ENCODE measurements at regions not wholly inside any gene's neighbourhood (a gene's known extent, or its start where the extent isn't known, plus 50 kb on each side); places are given as distances from the start of the nearest gene placed in this dataset.

DNA sequence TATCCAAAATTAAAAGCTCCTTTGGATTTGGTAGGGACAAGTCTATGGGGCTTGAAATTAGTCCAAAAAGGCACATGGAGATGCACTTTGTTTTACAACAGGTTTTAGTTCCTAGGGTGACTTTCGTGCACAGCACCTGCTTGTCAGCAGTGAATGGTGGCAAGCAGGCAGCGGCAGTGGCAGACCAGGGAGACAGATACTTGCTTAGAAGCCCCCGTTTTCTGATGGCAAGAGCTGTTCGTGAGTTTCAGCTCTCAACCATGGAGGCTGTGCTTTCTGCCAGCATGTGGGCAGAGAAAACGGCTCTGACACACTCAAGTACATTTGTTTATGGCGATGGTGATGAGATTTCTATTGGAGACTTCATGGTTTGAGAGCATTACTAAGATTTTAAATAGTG, 61.7 kb upstream of the SHH start:
- H3K27ac ChIP-seq (ENCODE audit: low read depth, low read length), result no peak overlapping the region
- no peak overlapping the region for H3K4me3 ChIP-seq (ENCODE audit: low read length)
- H3K9ac ChIP-seq (ENCODE audit: low read depth, low read length), result no peak overlapping the region
- 89% methylated on average over 6 of the region's 6 CpGs for WGBS
- no peaks in the 10 kb centered on the region for H3K27me3 ChIP-seq (ENCODE audit: insufficient read depth, low read length)
- H3K36me3 ChIP-seq (ENCODE audit: insufficient read depth, low read length), result no peaks in the 10 kb centered on the region
- H3K9me3 ChIP-seq (ENCODE audit: insufficient read depth, low read depth, low read length), result 0 out of 2 replicates have a peak, but pooled peaks cover 3% of the 10 kb centered on the region
- H3K4me1 ChIP-seq (ENCODE audit: insufficient read depth, low read length), result no peaks in the 10 kb centered on the region

DNA sequence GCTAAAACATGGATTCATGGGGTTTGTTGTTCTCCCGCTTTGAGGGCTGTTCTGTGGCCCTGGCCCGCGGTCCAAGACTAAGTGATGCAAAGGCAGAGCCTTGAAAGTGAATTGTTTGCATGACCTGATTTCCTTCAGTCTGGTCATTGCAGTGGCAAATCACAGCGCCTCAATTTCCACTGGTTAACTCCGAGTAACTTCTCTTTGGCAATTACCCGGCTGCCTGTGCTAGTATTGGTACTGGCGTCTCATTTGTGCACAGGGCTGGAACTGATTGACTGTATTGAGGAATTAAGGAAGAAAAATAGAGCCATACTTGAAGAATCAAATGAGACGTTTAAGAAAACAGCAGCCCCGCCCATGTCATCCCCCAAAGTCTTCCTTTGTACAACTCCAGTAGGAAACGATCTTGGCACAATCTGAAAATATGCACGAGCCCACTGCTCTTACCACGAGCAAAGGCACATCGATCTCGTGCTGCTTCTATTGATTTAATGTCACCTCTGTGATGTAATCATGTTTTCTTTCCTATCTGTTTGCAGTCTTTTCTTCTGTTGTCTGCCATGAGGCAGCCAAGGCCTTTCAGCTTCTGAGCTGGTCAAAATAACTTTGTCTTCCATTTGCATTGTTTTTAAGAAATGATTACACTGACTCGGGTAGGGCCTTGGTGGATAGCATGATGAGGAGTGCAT, 60.6 kb upstream of the SHH start:
- no peak overlapping the region for H3K9ac ChIP-seq (ENCODE audit: low read depth, low read length)
- no peaks in the 10 kb centered on the region for H3K4me1 ChIP-seq (ENCODE audit: insufficient read depth, low read length)
- H3K4me3 ChIP-seq (ENCODE audit: low read length), result no peak overlapping the region
- H3K27me3 ChIP-seq (ENCODE audit: insufficient read depth, low read length), result no peaks in the 10 kb centered on the region
- WGBS, result 86% methylated on average over 15 of the region's 15 CpGs
- H3K27ac ChIP-seq (ENCODE audit: low read depth, low read length), result no peak overlapping the region
- 0 out of 2 replicates have a peak, but pooled peaks cover 4% of the 10 kb centered on the region for H3K9me3 ChIP-seq (ENCODE audit: insufficient read depth, low read depth, low read length)
- no peaks in the 10 kb centered on the region for H3K36me3 ChIP-seq (ENCODE audit: insufficient read depth, low read length)

DNA sequence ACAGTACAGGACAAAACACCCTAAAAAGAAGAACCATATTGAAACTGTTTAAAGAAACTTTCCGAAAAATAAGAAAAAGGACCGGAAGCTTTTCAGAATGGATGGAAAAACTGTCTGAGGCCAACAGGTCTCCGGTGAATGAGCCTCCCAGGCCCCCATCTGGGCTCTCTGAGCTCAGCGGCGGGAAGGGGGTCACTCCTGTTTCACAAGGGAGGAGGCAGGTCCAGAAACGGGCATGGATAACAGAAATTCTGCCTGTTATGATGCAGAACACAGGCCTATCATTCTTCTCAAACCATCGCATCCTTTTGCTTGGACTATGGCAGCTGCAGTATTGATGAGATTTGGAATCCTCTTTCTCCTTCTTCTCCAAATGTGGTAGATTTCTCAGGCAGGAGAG, 58.9 kb upstream of the SHH start:
- WGBS, result 94% methylated on average over 7 of the region's 7 CpGs
- Histone ChIP-seq H3K36me3 (ENCODE audit: insufficient read depth, low read length) (no peaks in the 10 kb centered on the region), H3K9ac (ENCODE audit: low read depth, low read length) (no peak overlapping the region), H3K27ac (ENCODE audit: low read depth, low read length) (no peak overlapping the region), H3K27me3 (ENCODE audit: insufficient read depth, low read length) (no peaks in the 10 kb centered on the region), H3K9me3 (ENCODE audit: insufficient read depth, low read depth, low read length) (0 out of 2 replicates have a peak, but pooled peaks cover 4% of the 10 kb centered on the region), H3K4me1 (ENCODE audit: insufficient read depth, low read length) (no peaks in the 10 kb centered on the region), H3K4me3 (ENCODE audit: low read length) (no peak overlapping the region)

DNA sequence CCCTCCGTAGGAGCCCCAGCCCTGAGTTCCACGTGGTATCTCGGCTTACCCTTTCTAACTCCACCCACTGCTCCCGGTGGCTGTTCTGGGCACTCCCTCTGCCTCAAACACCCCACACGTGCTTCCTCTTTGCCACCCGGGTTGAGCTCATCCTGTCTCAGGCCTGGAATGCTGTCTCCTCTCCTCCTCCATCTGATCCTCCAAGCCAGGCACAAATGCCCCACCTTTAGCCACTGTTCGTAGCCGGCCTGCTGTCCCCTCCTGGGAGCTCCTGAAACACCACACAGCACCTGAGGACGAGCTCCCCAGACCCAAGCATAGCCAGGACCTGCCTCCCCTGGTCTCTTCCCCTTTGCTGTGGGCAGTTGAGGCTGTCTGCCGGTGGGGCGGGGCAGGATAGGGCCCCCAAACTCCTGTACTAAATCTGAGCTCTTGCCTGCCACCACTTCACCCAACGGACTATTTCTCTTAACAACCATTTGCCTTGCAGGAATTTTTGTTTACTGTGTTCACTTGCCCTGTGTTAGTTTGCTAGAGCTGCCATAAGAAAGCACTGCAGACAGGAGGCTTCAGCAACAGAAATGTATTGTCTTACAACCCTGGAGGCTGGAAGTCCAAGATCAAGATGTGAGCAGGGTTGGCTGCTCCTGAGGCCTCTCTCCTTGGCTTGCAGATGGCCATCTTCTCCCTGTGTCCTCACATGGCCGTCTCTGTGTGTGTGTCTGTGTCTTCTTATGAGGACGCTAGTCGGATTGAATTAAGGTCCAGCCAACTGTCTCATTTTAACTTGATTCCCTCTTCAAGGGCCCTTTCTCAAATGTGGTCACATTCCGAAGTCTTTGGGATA, 58.3 kb upstream of the SHH start:
- Histone ChIP-seq H3K36me3 (ENCODE audit: insufficient read depth, low read length) (no peaks in the 10 kb centered on the region), H3K27ac (ENCODE audit: low read depth, low read length) (no peak overlapping the region), H3K9me3 (ENCODE audit: insufficient read depth, low read depth, low read length) (0 out of 2 replicates have a peak, but pooled peaks cover 4% of the 10 kb centered on the region), H3K4me3 (ENCODE audit: low read length) (no peak overlapping the region), H3K9ac (ENCODE audit: low read depth, low read length) (no peak overlapping the region), H3K27me3 (ENCODE audit: insufficient read depth, low read length) (no peaks in the 10 kb centered on the region), H3K4me1 (ENCODE audit: insufficient read depth, low read length) (no peaks in the 10 kb centered on the region)
- 86% methylated on average over 15 of the region's 16 CpGs for WGBS

DNA sequence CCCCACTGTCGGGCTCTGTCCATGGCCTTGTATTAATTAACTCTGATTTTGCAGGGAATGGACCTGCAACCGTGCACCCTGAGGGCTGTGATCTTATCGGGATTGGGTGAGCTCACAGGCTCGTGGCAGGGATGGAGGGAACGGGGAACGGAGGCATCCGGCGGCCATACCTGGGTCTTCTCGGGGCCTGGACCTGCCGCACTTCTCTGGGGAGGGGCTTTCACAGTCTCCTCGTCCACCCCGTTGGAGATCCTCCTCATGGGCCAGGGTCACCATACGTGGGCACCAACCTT, 57.5 kb upstream of the SHH start:
- Histone ChIP-seq H3K9ac (ENCODE audit: low read depth, low read length) (no peak overlapping the region), H3K4me3 (ENCODE audit: low read length) (no peak overlapping the region), H3K4me1 (ENCODE audit: insufficient read depth, low read length) (no peaks in the 10 kb centered on the region), H3K27ac (ENCODE audit: low read depth, low read length) (no peak overlapping the region), H3K36me3 (ENCODE audit: insufficient read depth, low read length) (no peaks in the 10 kb centered on the region), H3K27me3 (ENCODE audit: insufficient read depth, low read length) (no peaks in the 10 kb centered on the region), H3K9me3 (ENCODE audit: insufficient read depth, low read depth, low read length) (0 out of 2 replicates have a peak, but pooled peaks cover 4% of the 10 kb centered on the region)
- 96% methylated on average over 13 of the region's 13 CpGs for WGBS

DNA sequence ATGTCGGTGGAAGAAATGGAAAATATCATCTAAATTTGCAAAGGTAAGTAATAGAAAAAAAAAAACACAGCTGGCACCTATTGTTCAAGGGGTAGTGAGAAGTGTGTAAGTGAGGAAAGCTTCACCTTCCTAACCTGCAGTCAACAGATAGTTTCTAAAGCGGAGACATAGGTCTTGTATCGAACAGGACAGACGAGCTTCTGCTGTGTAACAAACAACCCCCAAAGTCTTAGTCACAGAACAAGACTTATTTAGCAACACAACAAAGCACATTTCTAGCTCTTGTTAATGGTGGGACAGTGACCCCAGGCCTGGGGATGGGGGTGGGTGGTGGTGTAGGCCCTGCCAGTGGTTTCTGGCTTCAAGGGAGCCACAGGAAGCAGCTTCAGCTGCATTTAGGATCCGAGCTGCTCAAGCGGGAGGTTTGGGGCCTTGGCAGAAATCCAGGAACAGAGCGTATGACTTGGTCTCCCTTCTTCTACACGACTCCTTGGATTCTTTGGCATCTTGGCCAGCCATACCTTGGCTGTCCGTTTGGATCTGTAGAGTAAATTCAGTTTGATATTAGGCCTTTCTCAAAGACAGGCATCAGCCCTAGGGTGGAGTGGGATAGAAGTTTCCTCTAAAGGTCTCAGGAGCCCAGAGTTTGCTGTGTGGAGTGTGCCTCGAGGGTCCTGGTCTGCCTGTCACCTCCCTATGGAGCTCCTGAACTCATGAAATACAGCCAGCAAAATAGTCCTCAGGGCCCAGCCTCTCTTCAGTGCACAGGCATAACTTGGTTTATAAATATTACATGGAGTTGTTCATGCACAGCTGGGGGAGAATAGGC, 56.9 kb upstream of the SHH start:
- WGBS, result 94% methylated on average over 10 of the region's 10 CpGs
- Histone ChIP-seq H3K4me3 (ENCODE audit: low read length) (no peak overlapping the region), H3K27me3 (ENCODE audit: insufficient read depth, low read length) (no peaks in the 10 kb centered on the region), H3K9ac (ENCODE audit: low read depth, low read length) (no peak overlapping the region), H3K27ac (ENCODE audit: low read depth, low read length) (no peak overlapping the region), H3K36me3 (ENCODE audit: insufficient read depth, low read length) (no peaks in the 10 kb centered on the region), H3K9me3 (ENCODE audit: insufficient read depth, low read depth, low read length) (0 out of 2 replicates have a peak, but pooled peaks cover 4% of the 10 kb centered on the region), H3K4me1 (ENCODE audit: insufficient read depth, low read length) (no peaks in the 10 kb centered on the region)

DNA sequence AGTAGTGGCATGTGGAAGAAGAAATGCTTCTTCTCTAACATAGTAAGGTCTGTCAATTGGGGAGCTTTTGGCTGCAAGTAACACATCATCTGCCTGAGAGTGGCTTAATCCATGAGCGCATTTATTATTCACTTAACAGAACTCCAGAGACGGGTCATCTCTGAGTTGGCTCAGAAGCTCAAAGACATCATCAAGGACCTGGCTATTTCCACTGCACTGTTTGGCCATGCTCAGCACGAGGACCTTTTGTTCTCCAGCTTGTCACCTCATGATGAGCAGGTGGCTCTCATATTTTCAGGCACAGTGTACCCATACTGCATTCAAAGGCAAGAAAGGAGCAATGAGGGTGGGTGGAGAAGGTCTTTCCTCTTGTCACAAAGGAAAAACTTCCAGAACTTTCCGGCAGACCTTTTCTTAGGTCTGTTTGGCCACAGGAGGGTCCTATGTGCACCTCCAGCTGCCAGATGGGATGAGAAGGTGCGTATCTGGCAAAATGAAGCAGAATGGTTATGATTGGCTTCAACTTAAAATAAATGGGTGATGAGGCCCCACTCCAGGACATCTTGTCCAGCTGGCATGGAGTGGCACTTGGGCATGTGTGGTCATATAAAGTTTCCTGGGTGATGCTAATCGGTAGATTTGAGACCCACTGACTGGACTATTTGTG, 55.6 kb upstream of the SHH start:
- Histone ChIP-seq H3K9me3 (ENCODE audit: insufficient read depth, low read depth, low read length) (0 out of 2 replicates have a peak, but pooled peaks cover 4% of the 10 kb centered on the region), H3K9ac (ENCODE audit: low read depth, low read length) (no peak overlapping the region), H3K27ac (ENCODE audit: low read depth, low read length) (no peak overlapping the region), H3K4me3 (ENCODE audit: low read length) (no peak overlapping the region), H3K36me3 (ENCODE audit: insufficient read depth, low read length) (no peaks in the 10 kb centered on the region), H3K27me3 (ENCODE audit: insufficient read depth, low read length) (no peaks in the 10 kb centered on the region), H3K4me1 (ENCODE audit: insufficient read depth, low read length) (no peaks in the 10 kb centered on the region)
- WGBS, result 93% methylated on average over 6 of the region's 6 CpGs

DNA sequence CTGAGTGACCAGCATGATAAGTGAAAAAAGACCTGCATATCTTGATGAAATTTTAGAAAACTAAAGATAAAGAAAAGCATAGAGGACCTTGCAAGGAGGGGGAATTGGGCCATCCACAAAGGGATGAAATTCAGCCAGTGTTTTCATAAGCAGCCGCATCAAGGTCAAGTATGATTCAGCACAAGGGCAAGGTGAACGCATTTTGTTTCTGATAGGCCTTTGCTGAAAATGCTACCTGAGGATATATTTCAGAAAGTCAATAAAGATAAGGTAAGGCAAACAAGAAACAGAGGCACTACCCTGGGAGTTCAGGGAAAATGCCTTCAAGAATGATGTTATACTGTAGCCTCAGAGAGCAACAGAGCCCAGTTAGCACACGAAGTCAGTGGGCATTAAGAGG, 55.0 kb upstream of the SHH start:
- Histone ChIP-seq H3K27me3 (ENCODE audit: insufficient read depth, low read length) (no peaks in the 10 kb centered on the region), H3K9ac (ENCODE audit: low read depth, low read length) (no peak overlapping the region), H3K9me3 (ENCODE audit: insufficient read depth, low read depth, low read length) (0 out of 2 replicates have a peak, but pooled peaks cover 4% of the 10 kb centered on the region), H3K36me3 (ENCODE audit: insufficient read depth, low read length) (no peaks in the 10 kb centered on the region), H3K4me3 (ENCODE audit: low read length) (no peak overlapping the region), H3K27ac (ENCODE audit: low read depth, low read length) (no peak overlapping the region), H3K4me1 (ENCODE audit: insufficient read depth, low read length) (no peaks in the 10 kb centered on the region)
- WGBS, result 88% methylated on average over 3 of the region's 3 CpGs

DNA sequence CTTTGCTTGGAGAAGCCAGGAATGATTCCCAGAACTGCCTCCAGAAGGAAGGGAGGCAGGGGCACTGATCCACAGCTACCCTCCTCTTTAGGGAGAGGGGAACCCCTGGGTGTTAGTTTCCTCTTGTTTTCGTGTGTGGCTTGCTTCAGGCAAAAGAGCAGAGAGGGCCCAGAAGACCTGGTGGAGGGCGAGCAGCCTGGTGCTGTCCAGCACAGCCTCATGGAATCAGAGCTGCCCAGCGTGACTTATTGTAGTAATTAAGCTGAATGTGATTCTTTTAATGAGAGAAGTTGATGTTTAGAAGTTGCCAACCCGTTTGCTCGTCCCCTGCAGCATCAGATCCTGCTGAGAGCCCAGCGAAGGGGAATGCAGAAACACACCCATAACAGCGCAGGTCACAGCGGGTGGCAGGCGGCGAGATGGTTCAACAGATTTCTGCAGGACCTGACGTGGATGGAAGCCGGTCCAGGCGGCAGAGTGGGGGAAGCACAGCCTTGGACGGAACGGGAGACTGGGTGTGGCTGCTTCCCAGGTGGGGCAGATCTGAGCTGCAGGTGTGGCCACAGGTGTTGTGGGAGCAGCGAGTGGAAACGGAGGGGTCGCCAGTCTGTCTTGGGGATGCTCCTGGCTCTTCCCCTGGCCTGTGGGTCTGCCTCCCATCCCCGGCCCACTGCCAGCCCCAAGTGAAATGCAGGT, 53.7 kb upstream of the SHH start:
- WGBS, result 80% methylated on average over 19 of the region's 19 CpGs
- Histone ChIP-seq H3K9me3 (ENCODE audit: insufficient read depth, low read depth, low read length) (0 out of 2 replicates have a peak, but pooled peaks cover 4% of the 10 kb centered on the region), H3K4me3 (ENCODE audit: low read length) (no peak overlapping the region), H3K9ac (ENCODE audit: low read depth, low read length) (no peak overlapping the region), H3K36me3 (ENCODE audit: insufficient read depth, low read length) (no peaks in the 10 kb centered on the region), H3K27me3 (ENCODE audit: insufficient read depth, low read length) (no peaks in the 10 kb centered on the region), H3K27ac (ENCODE audit: low read depth, low read length) (no peak overlapping the region), H3K4me1 (ENCODE audit: insufficient read depth, low read length) (no peaks in the 10 kb centered on the region)

DNA sequence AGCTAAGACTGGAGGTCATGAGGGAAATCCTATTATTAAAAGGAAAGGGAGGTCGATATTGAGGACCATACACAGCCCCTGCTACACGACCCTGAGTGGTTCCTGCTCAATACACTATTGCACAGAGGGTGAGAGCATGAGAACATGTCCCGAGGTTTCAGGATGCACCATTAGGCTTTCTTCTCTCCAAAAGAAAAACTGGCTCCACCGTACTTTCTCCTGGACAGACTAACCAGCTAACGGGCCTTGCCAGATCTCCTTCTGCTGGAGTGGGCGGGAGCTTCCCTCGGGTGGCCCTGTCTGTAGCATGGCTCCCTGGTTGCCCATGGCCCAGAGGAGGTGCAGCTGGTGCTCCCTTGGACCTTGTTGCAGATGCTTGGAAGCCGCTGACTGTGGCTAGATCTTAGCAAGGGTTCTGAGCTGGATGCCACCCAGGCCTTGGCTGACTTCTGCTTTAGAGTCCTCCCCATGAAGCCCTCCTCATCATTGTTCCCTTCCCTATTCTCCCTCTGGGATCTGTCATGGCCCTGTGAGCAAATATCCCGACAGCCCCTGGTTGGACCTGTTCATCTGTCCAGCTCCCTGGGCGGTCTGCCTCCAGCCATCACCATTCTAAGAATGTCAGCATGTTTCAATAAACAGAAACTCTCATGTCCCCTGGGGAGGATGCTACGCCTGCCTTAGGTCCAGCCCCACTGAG, 52.9 kb upstream of the SHH start:
- Histone ChIP-seq H3K9me3 (ENCODE audit: insufficient read depth, low read depth, low read length) (0 out of 2 replicates have a peak, but pooled peaks cover 4% of the 10 kb centered on the region), H3K4me3 (ENCODE audit: low read length) (no peak overlapping the region), H3K27ac (ENCODE audit: low read depth, low read length) (no peak overlapping the region), H3K27me3 (ENCODE audit: insufficient read depth, low read length) (no peaks in the 10 kb centered on the region), H3K4me1 (ENCODE audit: insufficient read depth, low read length) (no peaks in the 10 kb centered on the region), H3K9ac (ENCODE audit: low read depth, low read length) (no peak overlapping the region), H3K36me3 (ENCODE audit: insufficient read depth, low read length) (no peaks in the 10 kb centered on the region)
- WGBS, result 89% methylated on average over 11 of the region's 11 CpGs

Measured in HUES64 (cell line).